Breast epithelium (tissue), 3 donors: ENCODE measurements at regions not wholly inside any gene's neighbourhood (a gene's known extent, or its start where the extent isn't known, plus 50 kb on each side); places are given as distances from the start of the nearest gene placed in this dataset.

ENCODE experiments used
- CTCF ChIP-seq, 3 donors: fragments of 450-650 bp; IDR thresholded peaks; one replicate each; pipeline ENCODE4 v1.5.1; 2016 to 2017; ENCODE audit warnings: antibody characterized with exemption in 3 of 3, mild to moderate bottlenecking in 3 of 3, moderate library complexity in 3 of 3
- POLR2A ChIP-seq: fragments of 450-650 bp; IDR thresholded peaks from one replicate; pipeline ENCODE4 v1.6.1; 2016; ENCODE audit warnings: antibody characterized with exemption, mild to moderate bottlenecking, moderate library complexity
- POLR2AphosphoS5 ChIP-seq, 3 donors: sonication (generic); formaldehyde crosslinking; IDR thresholded peaks; one replicate each; pipeline ENCODE4 v1.6.1; 2017; ENCODE audit warnings: antibody characterized with exemption in 3 of 3

- TF ChIP-seq POLR2AphosphoS5 (IDR thresholded peaks at IDR 0.05), result no peak
- TF ChIP-seq CTCF (IDR thresholded peaks at IDR 0.05), result no peak
- TF ChIP-seq POLR2A, result no peak
Observed at GRCh38 chr6:160883999-160884398, 107.6 kb upstream of the MAP3K4 start.
